Activated naive CD8-positive, alpha-beta T cell treated with anti-CD3 and anti-CD28 coated beads for 36 hours (primary cell): ENCODE measurements at regions not wholly inside any gene's neighbourhood (a gene's known extent, or its start where the extent isn't known, plus 50 kb on each side); places are given as distances from the start of the nearest gene placed in this dataset.
"Not testable (repeated sequence)": the region's sequence is repeated elsewhere in the genome, so short reads cannot be mapped to it uniquely, and the experiment has no call there.

Experiments used
- DNase-seq: peaks from one replicate; pipeline ENCODE4 v3.0.0; 2021
- H3K27ac Mint-ChIP-seq: one replicate; pipeline ENCODE4 v1.8.0; 2022; ENCODE audit warnings: mild to moderate bottlenecking, moderate library complexity, mixed read lengths
- H3K27me3 Mint-ChIP-seq: one replicate; pipeline ENCODE4 v1.8.0; 2022; ENCODE audit warnings: mild to moderate bottlenecking, mixed read lengths
- H3K36me3 Mint-ChIP-seq: one replicate; pipeline ENCODE4 v1.8.0; 2021; ENCODE audit warnings: mild to moderate bottlenecking, mixed read lengths
- H3K4me1 Mint-ChIP-seq: one replicate; pipeline ENCODE4 v1.8.0; 2021; ENCODE audit warnings: mixed read lengths
- H3K4me3 Mint-ChIP-seq: one replicate; pipeline ENCODE4 v1.8.0; 2022; ENCODE audit warnings: mild to moderate bottlenecking, moderate library complexity, mixed read lengths
- H3K9me3 Mint-ChIP-seq: one replicate; pipeline ENCODE4 v1.8.0; 2022; ENCODE audit warnings: mixed read lengths

DNA sequence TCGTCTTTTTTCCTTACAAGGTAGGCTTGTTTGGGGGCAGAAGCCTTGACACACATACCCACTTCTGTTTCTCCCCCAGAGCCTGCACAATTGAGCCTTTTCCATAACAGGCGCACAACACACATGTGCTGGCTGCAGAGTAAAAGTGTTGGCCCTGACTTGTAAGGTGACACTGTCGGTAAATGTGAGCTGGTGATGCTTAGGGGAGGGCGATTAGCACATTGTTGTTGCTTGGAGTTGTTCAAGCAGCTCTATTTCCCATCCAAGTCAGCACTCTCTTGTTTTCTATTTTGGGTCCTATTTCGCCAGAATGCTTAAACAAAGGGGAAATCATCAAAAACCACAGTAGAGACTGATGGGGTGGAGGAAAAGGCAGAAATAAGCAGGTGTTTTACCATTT lies 51.9 kb upstream of the PTPRJ start:
- H3K9me3 Mint-ChIP-seq, result no peaks in the 10 kb centered on the region
- DNase-seq, result no peak
- no peaks in the 10 kb centered on the region for H3K36me3 Mint-ChIP-seq
- H3K4me1 Mint-ChIP-seq, result peaks cover 15% of the 10 kb centered on the region
- H3K27ac Mint-ChIP-seq, result no peak overlapping the region
- H3K4me3 Mint-ChIP-seq, result no peak overlapping the region
- H3K27me3 Mint-ChIP-seq, result no peaks in the 10 kb centered on the region

DNA sequence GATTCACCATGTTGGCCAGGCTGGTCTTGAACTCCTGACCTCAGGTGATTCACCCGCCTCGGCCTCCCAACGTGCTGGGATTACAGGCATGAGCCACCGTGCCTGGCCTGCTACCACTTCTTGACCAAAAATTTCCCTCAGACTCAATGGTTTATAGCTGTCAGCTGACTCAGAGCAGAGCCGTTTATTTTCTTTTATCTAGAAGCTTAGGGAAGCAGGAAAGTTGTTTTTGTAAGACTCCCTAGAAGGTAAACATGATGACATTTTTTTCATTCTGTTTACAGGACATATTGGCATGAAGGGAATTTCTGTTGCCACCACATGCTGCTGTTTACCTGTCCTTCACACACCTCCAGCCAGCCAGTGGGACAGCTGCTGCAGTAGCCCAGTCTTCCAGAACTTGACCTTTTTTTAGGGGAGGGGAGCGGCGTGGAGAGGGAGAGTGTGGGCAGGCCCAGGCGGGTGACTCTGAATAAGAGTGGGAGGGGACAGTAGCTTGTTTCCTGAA lies 56.1 kb upstream of the PTPRJ start:
- no peaks in the 10 kb centered on the region for H3K27me3 Mint-ChIP-seq
- H3K4me1 Mint-ChIP-seq, result peaks cover 33% of the 10 kb centered on the region
- DNase-seq, result no peak
- H3K36me3 Mint-ChIP-seq, result no peaks in the 10 kb centered on the region
- no peak overlapping the region for H3K4me3 Mint-ChIP-seq
- H3K27ac Mint-ChIP-seq, result no peak overlapping the region
- H3K9me3 Mint-ChIP-seq, result no peaks in the 10 kb centered on the region

DNA sequence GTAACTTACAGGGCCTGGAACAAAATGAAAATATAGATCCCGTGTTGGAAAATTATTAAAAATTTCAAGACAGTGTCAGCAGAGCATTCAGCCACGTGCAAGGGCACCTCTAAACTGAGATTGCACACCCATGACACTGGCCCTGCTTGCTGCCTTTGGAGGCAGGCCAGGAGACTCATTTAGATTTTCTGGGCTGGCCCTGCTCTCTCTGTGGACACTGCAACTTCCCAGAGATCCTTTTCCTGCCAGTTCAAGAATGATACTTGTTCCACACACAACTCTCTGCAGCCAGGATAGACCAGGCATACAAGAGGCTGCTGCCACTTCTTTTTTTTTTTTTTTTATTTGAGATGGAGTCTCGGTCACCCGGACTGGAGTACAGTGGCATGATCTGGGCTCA lies 56.7 kb upstream of the PTPRJ start:
- Mint-ChIP-seq H3K36me3 (no peaks in the 10 kb centered on the region), H3K27ac (no peak overlapping the region), H3K9me3 (no peaks in the 10 kb centered on the region), H3K4me1 (peaks cover 38% of the 10 kb centered on the region), H3K27me3 (no peaks in the 10 kb centered on the region), H3K4me3 (no peak overlapping the region)
- DNase-seq, result no peak

DNA sequence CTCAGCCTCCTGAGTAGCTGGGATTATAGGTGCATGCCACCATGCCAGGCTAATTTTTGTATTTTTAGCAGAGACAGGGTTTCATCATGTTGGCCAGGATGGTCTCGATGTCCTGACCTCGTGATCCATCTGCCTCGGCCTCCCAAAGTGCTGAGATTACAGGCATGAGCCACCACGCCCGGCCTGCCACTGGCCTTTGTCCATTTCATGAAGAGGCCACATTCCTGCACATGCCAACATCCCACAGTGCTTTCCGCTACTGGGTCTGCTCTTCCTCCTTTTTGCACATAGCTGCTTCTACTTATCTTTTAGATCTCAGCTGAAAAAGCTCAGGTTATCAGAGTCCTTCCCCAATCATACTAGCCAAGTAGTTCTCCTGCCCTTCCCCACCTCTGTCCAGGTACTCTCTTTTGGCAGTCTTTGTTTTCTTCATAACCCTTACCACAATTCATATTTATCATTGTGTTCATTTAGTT lies 59.2 kb upstream of the PTPRJ start:
- not testable (repeated sequence) for H3K9me3 Mint-ChIP-seq, H3K36me3 Mint-ChIP-seq, H3K27ac Mint-ChIP-seq, DNase-seq, H3K4me3 Mint-ChIP-seq, H3K27me3 Mint-ChIP-seq
- peaks cover 41% of the 10 kb centered on the region for H3K4me1 Mint-ChIP-seq

DNA sequence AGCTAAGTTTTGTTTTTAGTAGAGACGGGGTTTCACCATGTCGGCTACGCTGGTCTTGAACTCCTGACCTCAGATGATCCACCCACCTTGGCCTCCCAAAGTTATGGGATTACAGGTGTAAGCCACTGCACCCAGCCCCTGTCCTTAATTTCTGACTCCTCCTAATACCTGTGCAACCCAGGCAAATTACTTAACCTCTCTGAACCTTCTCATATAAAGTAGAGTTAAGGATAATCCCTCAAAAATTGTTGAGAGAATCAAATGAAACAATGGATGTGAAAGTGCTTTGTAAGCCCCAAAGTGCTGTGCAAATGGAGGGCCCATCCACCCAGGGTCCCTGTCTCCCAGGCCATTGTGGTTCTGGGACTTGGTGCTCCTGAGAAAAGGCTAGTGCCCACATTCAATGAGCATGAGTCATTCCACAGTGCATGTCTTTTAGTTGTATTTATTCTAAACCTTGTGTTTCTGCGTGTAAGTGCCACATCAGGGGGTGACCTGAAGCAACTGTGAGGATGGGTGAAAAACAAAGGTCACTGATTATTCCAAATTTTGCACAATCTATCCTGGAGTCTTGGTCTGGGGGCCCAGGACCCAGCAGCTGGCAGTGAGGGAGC lies 61.4 kb upstream of the PTPRJ start:
- no peak for DNase-seq
- no peak overlapping the region for H3K4me3 Mint-ChIP-seq
- no peaks in the 10 kb centered on the region for H3K36me3 Mint-ChIP-seq
- H3K27ac Mint-ChIP-seq, result no peak overlapping the region
- H3K9me3 Mint-ChIP-seq, result no peaks in the 10 kb centered on the region
- no peaks in the 10 kb centered on the region for H3K27me3 Mint-ChIP-seq
- peaks cover 41% of the 10 kb centered on the region for H3K4me1 Mint-ChIP-seq

DNA sequence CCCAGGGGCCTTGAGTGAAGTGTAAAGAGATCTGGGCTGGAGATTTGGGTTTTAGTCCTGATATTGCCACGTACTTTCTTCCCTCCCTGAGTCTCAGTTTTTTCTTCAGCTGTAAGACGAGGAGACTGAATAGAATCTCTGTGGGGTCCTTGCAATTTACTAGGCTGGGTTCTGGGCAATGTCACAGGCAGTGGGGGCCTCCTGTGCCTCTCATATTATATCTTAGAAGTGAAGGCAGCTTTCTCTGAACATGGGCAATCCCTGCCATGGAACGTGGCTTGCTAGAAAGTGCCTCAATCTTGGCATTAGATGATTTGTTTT lies 62.0 kb upstream of the PTPRJ start:
- no peaks in the 10 kb centered on the region for H3K27me3 Mint-ChIP-seq
- H3K9me3 Mint-ChIP-seq, result no peaks in the 10 kb centered on the region
- no peaks in the 10 kb centered on the region for H3K36me3 Mint-ChIP-seq
- H3K27ac Mint-ChIP-seq, result no peak overlapping the region
- DNase-seq, result no peak
- H3K4me1 Mint-ChIP-seq, result peaks cover 41% of the 10 kb centered on the region
- H3K4me3 Mint-ChIP-seq, result no peak overlapping the region

DNA sequence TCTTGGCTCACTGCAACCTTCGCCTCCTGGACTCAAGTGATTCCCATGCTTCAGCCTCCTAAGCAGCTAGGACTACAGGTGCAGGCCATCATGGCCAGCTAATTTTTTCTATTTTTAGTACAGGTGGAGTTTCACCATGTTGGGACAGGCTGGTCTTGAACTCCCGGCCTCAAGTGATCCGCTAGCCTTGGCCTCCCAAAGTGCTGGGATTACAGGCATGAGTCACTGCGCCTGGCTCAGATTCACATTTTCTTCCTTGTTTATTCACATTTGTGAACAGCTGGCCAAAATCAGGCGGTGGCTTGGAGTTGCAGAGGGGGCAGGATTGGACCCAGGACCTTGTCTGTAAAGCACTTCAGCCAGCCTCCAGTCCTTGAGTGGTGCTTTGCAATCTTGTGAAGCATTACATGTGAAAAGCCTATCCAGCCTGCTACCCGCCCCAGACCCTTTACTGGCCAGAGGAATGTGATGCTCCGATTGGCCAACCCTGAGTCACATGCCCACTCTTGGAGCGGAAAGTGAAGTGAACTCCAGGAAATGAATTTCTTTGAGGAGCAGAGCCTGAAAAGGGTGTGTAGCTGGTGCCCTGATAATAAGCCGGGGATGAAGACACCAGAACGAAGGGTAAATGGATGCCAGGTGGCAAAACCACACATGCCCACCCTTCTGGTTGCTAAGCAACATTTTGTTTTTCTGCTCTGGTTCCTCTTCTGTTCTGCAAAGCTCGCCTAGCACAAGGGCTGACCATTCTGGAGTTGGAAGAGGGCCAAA lies 62.6 kb upstream of the PTPRJ start:
- no peak for DNase-seq
- H3K27me3 Mint-ChIP-seq, result no peaks in the 10 kb centered on the region
- no peak overlapping the region for H3K27ac Mint-ChIP-seq
- no peaks in the 10 kb centered on the region for H3K36me3 Mint-ChIP-seq
- H3K4me1 Mint-ChIP-seq, result peaks cover 41% of the 10 kb centered on the region
- H3K9me3 Mint-ChIP-seq, result no peaks in the 10 kb centered on the region
- no peak overlapping the region for H3K4me3 Mint-ChIP-seq

DNA sequence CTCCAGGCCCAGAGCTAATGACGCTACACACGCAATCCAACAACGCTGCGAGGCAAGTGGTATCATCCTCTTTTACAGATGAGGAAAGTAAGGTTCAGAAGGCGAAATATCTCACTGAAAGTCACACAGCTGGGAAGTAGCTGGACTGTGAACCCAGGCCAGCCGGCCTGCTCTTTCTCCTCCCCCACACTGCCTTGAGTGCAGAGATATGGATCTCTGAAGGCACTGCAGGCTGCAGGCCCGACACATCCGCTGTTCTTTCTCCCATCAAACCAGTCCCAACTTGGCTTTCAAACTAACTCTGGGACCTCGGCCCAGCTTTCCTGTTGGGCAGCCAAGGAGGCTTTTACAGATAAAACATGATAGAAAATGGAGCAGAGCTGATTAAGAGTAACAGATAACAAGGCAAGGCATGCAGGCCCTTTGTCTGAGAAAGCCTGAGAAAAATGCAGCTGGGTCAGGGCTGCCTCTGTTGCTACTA lies 64.0 kb upstream of the PTPRJ start:
- DNase-seq, result no peak
- Mint-ChIP-seq H3K4me3 (no peak overlapping the region), H3K9me3 (no peaks in the 10 kb centered on the region), H3K27ac (peak overlapping the region; percentile 36), H3K4me1 (peaks cover 40% of the 10 kb centered on the region), H3K36me3 (no peaks in the 10 kb centered on the region), H3K27me3 (no peaks in the 10 kb centered on the region)

DNA sequence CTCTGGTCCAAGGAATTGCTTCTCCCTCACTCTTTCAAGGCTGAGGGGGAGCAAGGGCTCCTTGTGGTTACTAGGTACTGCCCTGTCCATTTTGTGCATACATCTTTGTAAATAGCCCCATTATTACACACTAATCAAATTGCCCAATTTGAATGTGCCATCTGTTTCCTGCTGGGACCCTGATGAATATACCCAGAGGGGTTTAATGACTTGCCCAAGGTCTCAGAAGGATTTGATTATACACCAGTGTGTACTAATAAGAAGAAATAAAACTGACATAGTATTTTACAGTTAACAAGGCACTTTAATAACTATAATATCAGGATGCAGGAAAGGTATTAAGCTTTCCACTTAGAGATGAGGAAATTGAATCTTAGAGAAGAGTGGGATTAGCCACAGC lies 64.6 kb upstream of the PTPRJ start:
- H3K27me3 Mint-ChIP-seq, result no peaks in the 10 kb centered on the region
- H3K36me3 Mint-ChIP-seq, result no peaks in the 10 kb centered on the region
- no peak for DNase-seq
- no peaks in the 10 kb centered on the region for H3K9me3 Mint-ChIP-seq
- no peak overlapping the region for H3K27ac Mint-ChIP-seq
- no peak overlapping the region for H3K4me3 Mint-ChIP-seq
- peaks cover 34% of the 10 kb centered on the region for H3K4me1 Mint-ChIP-seq

DNA sequence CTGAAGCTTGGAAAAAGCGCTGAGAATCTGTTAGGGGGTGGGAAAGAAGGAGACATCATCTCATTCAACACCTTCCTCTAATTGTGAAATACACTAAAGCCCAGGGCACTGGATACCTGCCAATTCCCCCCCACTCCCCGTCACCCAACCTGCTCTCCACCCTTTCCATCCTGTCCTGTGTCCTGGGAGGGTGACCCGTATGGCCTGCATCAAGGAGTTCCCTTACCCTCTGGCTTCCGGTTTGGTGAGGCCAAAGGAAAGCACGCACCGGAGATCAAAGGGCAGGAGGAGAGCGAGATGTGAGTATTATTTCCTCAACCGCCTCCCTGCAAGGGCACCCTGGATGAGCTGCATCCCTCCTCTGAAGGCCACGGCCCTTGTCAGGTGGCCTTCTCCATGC lies 65.0 kb upstream of the PTPRJ start:
- DNase-seq, result peak; percentile 17

DNA sequence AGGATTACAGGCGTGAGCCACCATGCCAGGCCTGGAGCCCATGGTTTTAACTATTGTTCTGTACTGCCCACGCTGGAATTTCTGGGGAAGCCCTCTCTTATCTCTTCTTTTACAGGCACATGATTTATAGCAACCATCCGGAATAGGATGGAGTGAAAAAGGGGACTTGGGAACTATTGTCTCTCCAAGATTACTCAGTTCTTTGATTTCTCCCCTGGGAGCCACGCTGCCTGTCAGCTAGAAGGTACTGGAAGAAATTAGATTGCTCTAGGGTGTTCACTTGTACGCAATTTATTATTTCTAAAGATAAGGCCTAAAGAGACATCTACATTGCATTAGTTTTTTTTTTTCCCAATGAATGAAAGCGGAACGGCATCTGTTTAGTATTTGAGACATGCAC lies 65.6 kb upstream of the PTPRJ start:
- no peaks in the 10 kb centered on the region for H3K9me3 Mint-ChIP-seq
- no peak overlapping the region for H3K4me3 Mint-ChIP-seq
- no peaks in the 10 kb centered on the region for H3K27me3 Mint-ChIP-seq
- H3K4me1 Mint-ChIP-seq, result peaks cover 23% of the 10 kb centered on the region
- no peaks in the 10 kb centered on the region for H3K36me3 Mint-ChIP-seq
- DNase-seq, result no peak
- no peak overlapping the region for H3K27ac Mint-ChIP-seq

More for the DNA sequence above, 65.0 kb upstream of the PTPRJ start:
- Mint-ChIP-seq H3K4me1 (peaks cover 30% of the 10 kb centered on the region), H3K27ac (no peak overlapping the region), H3K4me3 (no peak overlapping the region), H3K9me3 (no peaks in the 10 kb centered on the region), H3K27me3 (no peaks in the 10 kb centered on the region), H3K36me3 (no peaks in the 10 kb centered on the region)

DNA sequence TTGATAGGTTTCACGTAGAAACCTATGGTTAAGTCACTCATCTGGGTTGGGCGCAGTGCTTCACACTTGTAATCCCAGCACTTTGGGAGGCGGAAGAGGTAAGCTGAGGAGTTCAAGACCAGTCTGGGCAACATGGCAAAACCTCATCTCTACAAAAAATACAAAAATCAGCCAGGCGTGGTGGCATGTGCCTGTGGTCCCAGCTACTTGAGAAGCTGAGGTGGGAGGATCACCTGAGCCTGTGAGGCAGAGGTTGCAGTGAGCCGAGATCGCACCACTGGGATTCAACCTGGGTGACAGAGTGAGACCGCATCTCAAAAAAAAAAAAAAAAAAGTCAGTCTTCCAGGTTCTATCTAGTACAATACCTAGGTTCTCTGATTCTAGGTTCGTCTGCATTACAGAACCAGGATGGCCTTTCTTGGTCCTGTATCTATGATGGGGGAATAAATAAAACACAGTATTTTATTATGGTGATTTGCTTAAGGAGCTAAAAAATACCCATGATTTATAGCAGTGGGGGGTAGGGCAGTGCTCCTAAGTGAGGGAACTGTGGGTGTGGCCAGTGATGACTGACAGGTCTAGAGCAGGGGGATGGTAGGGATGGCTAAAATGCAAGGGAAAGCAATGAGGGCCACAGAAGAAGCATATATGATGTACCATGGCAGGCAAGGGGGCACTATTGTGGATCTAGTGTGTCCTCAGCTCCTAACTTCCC lies 65.5 kb upstream of the NUP160 start:
- Mint-ChIP-seq H3K4me3 (no peak overlapping the region), H3K36me3 (no peaks in the 10 kb centered on the region), H3K9me3 (no peaks in the 10 kb centered on the region), H3K4me1 (peaks cover 13% of the 10 kb centered on the region), H3K27ac (no peak overlapping the region), H3K27me3 (no peaks in the 10 kb centered on the region)
- no peak for DNase-seq

DNA sequence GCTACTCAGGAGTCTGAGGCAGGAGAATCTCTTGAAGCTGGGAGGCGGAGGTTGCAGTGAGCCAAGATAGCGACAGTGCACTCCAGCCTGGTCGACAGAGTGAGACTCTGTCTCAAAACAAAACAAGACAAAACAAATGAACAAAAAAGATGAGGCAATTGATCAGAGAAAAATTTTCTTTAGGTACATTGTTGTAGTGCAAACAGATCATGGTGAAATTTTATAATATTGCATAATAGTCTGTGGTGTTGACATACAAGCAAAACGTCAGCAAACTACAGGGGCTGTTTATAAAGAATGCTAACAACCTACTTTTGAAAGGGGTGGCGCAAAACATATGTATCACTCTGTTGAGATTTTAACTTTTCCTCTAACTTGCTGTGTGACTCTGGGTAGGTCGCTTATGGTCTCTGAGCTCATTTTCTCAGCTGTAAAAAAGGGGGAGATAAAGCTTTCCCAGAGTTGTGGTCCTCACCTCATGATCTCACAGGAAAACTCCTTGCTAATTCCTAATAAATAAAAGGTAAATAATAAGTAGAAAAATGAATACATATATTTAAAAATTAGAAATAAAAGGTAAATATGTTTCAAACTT lies 64.8 kb upstream of the NUP160 start:
- Mint-ChIP-seq H3K4me3 (no peak overlapping the region), H3K9me3 (no peaks in the 10 kb centered on the region), H3K27ac (no peak overlapping the region), H3K4me1 (peaks cover 9% of the 10 kb centered on the region), H3K27me3 (no peaks in the 10 kb centered on the region), H3K36me3 (no peaks in the 10 kb centered on the region)
- DNase-seq, result no peak

DNA sequence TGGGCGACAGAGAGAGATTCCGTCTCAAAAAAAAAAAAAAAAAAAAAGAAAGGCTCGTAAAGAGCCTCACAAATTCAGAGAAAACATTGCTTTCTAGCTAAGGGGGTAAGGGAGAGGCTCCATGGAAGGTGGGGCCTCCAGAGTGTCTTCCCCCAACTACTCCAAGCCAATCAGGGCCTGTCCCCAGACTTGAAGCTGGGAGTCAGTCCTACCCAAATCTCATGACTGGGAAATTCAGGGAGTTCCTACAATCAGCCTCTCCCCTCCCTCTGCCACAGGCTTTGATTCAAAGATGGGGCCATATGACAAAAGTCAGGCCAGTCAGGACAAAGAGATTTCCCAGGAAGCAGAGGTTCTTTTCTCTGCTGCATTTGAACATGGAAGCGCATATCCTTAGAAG lies 63.0 kb upstream of the NUP160 start:
- H3K4me3 Mint-ChIP-seq, result no peak overlapping the region
- H3K9me3 Mint-ChIP-seq, result no peaks in the 10 kb centered on the region

DNA sequence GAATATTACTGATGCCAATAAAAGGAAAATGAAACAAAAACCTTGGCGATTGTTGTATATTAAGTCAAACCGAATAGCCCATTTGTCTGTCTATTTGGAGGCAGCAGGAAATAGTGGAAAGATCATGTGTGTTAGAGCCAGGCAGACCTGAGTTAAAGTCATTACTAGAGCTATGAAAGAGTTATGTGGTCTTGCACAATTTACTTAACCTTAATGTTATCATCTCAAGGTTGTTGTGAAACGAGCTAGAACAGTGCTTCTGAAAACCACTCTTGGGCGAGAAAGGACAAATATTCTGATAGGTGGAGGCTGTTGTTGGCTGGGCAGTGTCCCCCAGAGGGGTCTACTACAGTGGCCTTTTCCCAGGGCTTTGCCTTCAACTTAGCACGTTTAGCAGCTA lies 60.0 kb upstream of the NUP160 start:
- no peak for DNase-seq
- no peaks in the 10 kb centered on the region for H3K27me3 Mint-ChIP-seq
- H3K36me3 Mint-ChIP-seq, result no peaks in the 10 kb centered on the region
- peaks cover 3% of the 10 kb centered on the region for H3K4me1 Mint-ChIP-seq
- no peak overlapping the region for H3K27ac Mint-ChIP-seq
- no peaks in the 10 kb centered on the region for H3K9me3 Mint-ChIP-seq
- no peak overlapping the region for H3K4me3 Mint-ChIP-seq

More for the DNA sequence above, 63.0 kb upstream of the NUP160 start:
- Mint-ChIP-seq H3K27me3 (no peaks in the 10 kb centered on the region), H3K4me1 (peaks cover 8% of the 10 kb centered on the region), H3K36me3 (no peaks in the 10 kb centered on the region), H3K27ac (no peak overlapping the region)
- no peak for DNase-seq
